HepG2 (cell line): ENCODE measurements at regions not wholly inside any gene's neighbourhood (a gene's known extent, or its start where the extent isn't known, plus 50 kb on each side); places are given as distances from the start of the nearest gene placed in this dataset.

Experiments used
- ATAC-seq: fragments of 200-7000 bp; cut with Tn5 transposase; 3 replicates; pipeline ENCODE4 v1.9.1; 2020; ENCODE audit warnings: mild to moderate bottlenecking, moderate library complexity
- BruUV-seq: library from RNA; stranded (reverse); fragments of 400-500 nt; replicated peaks from 2 replicates; lab custom pipeline; 2021; lab: Mats Ljungman, UMichigan
- CTCF ChIA-PET: fragments of 300-600 bp; formaldehyde crosslinking; extraction: SDS; loops from one replicate; lab custom pipeline; 2021; ENCODE audit warnings: low total read pairs, inconsistent platforms, low intra/inter-chr PET ratio; lab: Yijun Ruan, JAX
- POLR2A ChIA-PET: fragments of 350-600 bp; sonication (Branson Sonifier 250); formaldehyde crosslinking; loops from one replicate; lab custom pipeline; 2020; ENCODE audit warnings: antibody characterized with exemption, inconsistent platforms; lab: Yijun Ruan, JAX
- DNase-seq: peaks from one replicate; pipeline ENCODE4 v3.0.0-alpha.2; 2015; ENCODE audit warnings: low spot score
- FAIRE-seq: peaks from 3 replicates; lab custom pipeline; 2011; peaks lifted over from hg19 to GRCh38; lab: Jason Lieb, UNC
- H2AFZ ChIP-seq: one replicate; pipeline ENCODE4 v1.6.1; 2011; ENCODE audit warnings: low read length, inconsistent platforms
- H3K27ac ChIP-seq: fragments of 300-600 bp; 3 replicates; pipeline ENCODE4 v1.8.0; 2011; ENCODE audit warnings: mixed run types, mild to moderate bottlenecking, mixed read lengths, low read length, inconsistent platforms; ENCODE audit not compliant: insufficient read depth; ENCODE audit errors: extremely low read length
- H3K27me3 ChIP-seq, 2 experiments: fragments of 200-600 bp in 1 of 2; 2 replicates in 1 of 2; 3 replicates in 1 of 2; pipeline versions ENCODE4 v1.6.0 to v1.8.0; 2011; ENCODE audit warnings: low read length in 2 of 2, mild to moderate bottlenecking in 2 of 2, moderate library complexity in 2 of 2, inconsistent platforms in 1 of 2; ENCODE audit not compliant: insufficient read depth in 2 of 2, control insufficient read depth in 1 of 2
- H3K36me3 ChIP-seq, 2 experiments: fragments of 200-600 bp in 1 of 2; replicated peaks in 1 of 2; 2 replicates in 1 of 2; 3 replicates in 1 of 2; pipeline versions ENCODE4 v1.5.1 to v1.8.0; 2011; ENCODE audit warnings: low read length in 2 of 2, inconsistent platforms in 1 of 2; ENCODE audit not compliant: insufficient read depth in 2 of 2, control insufficient read depth in 1 of 2
- H3K4me1 ChIP-seq: 2 replicates; pipeline ENCODE4 v1.5.1; 2012; ENCODE audit warnings: low read length, inconsistent platforms; ENCODE audit not compliant: insufficient read depth
- H3K4me2 ChIP-seq: 2 replicates; pipeline ENCODE4 v1.6.0; 2011; ENCODE audit warnings: low read depth, low read length, inconsistent platforms
- H3K4me3 ChIP-seq, 3 experiments: fragments of 200-600 bp in 1 of 3; sonication (generic), shearing (Covaris generic) in 1 of 3; replicated peaks in 1 of 3; 2 replicates each; pipeline ENCODE4 v1.5.1; 2011 to 2016; ENCODE audit warnings: low read length in 3 of 3, inconsistent platforms in 2 of 3, low read depth in 2 of 3, mild to moderate bottlenecking in 2 of 3, control low read depth in 1 of 3, mixed read lengths in 1 of 3; ENCODE audit not compliant: insufficient read depth in 1 of 3
- H3K79me2 ChIP-seq: one replicate; pipeline ENCODE4 v1.6.1; 2011; ENCODE audit warnings: low read length, inconsistent platforms; ENCODE audit not compliant: insufficient read depth
- H3K9ac ChIP-seq: 2 replicates; pipeline ENCODE4 v1.6.0; 2011; ENCODE audit warnings: mild to moderate bottlenecking, low read depth, low read length, inconsistent platforms; ENCODE audit not compliant: insufficient read depth
- H3K9me3 ChIP-seq: 2 replicates; pipeline ENCODE4 v1.5.1; 2012; ENCODE audit warnings: mild to moderate bottlenecking, low read length
- H4K20me1 ChIP-seq: 2 replicates; pipeline ENCODE4 v1.6.0; 2011; ENCODE audit warnings: inconsistent platforms, mild to moderate bottlenecking, low read length, moderate library complexity; ENCODE audit not compliant: insufficient read depth
- ELF1 ChIP-seq: sonication (generic); formaldehyde crosslinking; IDR thresholded peaks from 2 replicates; pipeline ENCODE4 v1.4.0; 2020; ENCODE audit warnings: missing genetic modification reagents
- HOXA7 ChIP-seq: sonication (generic); formaldehyde crosslinking; IDR thresholded peaks from 2 replicates; pipeline ENCODE4 v1.8.1; 2022; ENCODE audit warnings: mild to moderate bottlenecking, missing genetic modification reagents, moderate library complexity
- MYNN ChIP-seq: sonication (generic); formaldehyde crosslinking; IDR thresholded peaks from 2 replicates; pipeline ENCODE4 v1.4.0; 2020; ENCODE audit warnings: mild to moderate bottlenecking, low read depth, missing genetic modification reagents
- TCF12 ChIP-seq, 2 experiments: fragments of 450-650 bp in 1 of 2; sonication (generic) in 1 of 2; formaldehyde crosslinking in 1 of 2; IDR thresholded peaks; 2 replicates each; pipeline versions ENCODE4 v1.6.1 to v1.8.0; 2017 to 2022; ENCODE audit warnings: antibody characterized with exemption in 1 of 2, mild to moderate bottlenecking in 1 of 2, missing genetic modification reagents in 1 of 2, moderate library complexity in 1 of 2
- THYN1 ChIP-seq: sonication (generic); formaldehyde crosslinking; IDR thresholded peaks from 2 replicates; pipeline ENCODE4 v1.8.1; 2023; ENCODE audit warnings: low read depth, mild to moderate bottlenecking, moderate library complexity, missing genetic modification reagents, borderline replicate concordance
- YEATS2 ChIP-seq: sonication (generic); formaldehyde crosslinking; IDR thresholded peaks from 2 replicates; pipeline ENCODE4 v1.4.0; 2020; ENCODE audit warnings: missing genetic modification reagents, borderline replicate concordance
- ZMYM4 ChIP-seq: sonication (generic); formaldehyde crosslinking; IDR thresholded peaks from 2 replicates; pipeline ENCODE4 v1.8.1; 2023; ENCODE audit warnings: mild to moderate bottlenecking, missing genetic modification reagents
- ZNF224 ChIP-seq: sonication (generic); formaldehyde crosslinking; IDR thresholded peaks from 2 replicates; pipeline ENCODE4 v1.5.0; 2020; ENCODE audit warnings: mild to moderate bottlenecking, missing genetic modification reagents
- ZNF816 ChIP-seq: sonication (generic); formaldehyde crosslinking; IDR thresholded peaks from 2 replicates; pipeline ENCODE4 v1.8.0; 2022; ENCODE audit warnings: missing genetic modification reagents, mild to moderate bottlenecking, borderline replicate concordance
- WGBS: methylation state at CpG from one replicate; pipeline ENCODE4 v1.1.6; 2017; ENCODE audit warnings: low lambda C conversion rate; 5-methylcytosine and 5-hydroxymethylcytosine counted together
- in situ Hi-C: cut with HindIII; loops from 2 replicates; pipeline ENCODE4 v1.10.0; 2017; ENCODE audit warnings: low pct_unique_long_range_greater_than_20kb; ENCODE audit not compliant: extremely low pct_ligation_motif_present
- intact Hi-C: fragments of 100-400 bp; cut with micrococcal nuclease; formaldehyde crosslinking; loops from one replicate; pipeline ENCODE4 v1.10.0; 2022; ENCODE audit not compliant: unreplicated experiment
- TF ChIP-seq, protein P1 (sequence below): sonication (generic); formaldehyde crosslinking; IDR thresholded peaks from 2 replicates; pipeline ENCODE4 v1.5.0; 2020; ENCODE audit warnings: missing genetic modification reagents, mild to moderate bottlenecking, borderline replicate concordance

DNA sequence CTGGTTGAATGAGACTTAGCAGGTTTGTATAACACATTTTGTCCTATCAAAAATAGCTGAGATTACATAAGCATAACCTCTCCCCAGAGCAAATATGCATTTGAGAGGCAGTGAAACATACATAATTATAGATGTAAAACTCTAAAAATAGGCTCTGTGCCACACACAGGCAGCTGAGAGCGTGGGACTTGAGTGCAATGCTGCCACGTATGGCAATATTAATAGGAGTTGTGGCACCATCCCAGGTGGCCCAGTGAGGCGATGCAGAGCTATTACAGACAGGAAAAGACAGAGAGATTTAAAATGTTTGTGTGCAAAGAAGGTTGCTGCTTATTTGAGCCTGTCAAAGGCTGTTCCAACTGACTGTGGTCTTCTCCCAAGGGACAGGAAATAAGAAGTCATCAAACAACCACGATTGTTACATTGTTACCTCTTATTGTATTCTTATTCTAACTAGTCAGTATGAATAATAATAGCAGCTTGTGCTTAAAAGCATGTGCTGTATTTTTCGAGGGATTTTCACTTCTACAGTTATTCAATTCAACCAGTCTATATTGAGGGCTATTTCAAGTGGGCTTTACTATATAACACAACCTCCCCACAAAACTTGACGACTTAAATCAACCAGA, 116.5 kb downstream of the SALL1 start:
- no peak for DNase-seq
- Histone ChIP-seq H3K9ac (no peak overlapping the region), H3K27me3 (no peaks in the 10 kb centered on the region), H3K4me2 (no peak overlapping the region), H2AFZ (no peak overlapping the region), H4K20me1 (no peaks in the 10 kb centered on the region), H3K79me2 (no peaks in the 10 kb centered on the region), H3K27ac (no peak overlapping the region), H3K4me1 (no peaks in the 10 kb centered on the region), H3K36me3 (no peaks in the 10 kb centered on the region), H3K9me3 (no peaks in the 10 kb centered on the region), H3K4me3 (no peak overlapping the region)
- TF ChIP-seq THYN1, result no peak
- no peak for TF ChIP-seq ELF1
- no peak for TF ChIP-seq ZMYM4
- TF ChIP-seq, protein P1, sequence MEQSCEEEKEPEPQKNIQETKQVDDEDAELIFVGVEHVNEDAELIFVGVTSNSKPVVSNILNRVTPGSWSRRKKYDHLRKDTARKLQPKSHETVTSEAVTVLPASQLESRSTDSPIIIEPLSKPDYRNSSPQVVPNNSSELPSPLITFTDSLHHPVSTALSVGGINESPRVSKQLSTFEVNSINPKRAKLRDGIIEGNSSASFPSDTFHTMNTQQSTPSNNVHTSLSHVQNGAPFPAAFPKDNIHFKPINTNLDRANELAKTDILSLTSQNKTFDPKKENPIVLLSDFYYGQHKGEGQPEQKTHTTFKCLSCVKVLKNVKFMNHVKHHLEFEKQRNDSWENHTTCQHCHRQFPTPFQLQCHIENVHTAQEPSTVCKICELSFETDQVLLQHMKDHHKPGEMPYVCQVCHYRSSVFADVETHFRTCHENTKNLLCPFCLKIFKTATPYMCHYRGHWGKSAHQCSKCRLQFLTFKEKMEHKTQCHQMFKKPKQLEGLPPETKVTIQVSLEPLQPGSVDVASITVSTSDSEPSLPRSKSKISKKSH (CRISPR knock-in tag), result no peak
- no peak for TF ChIP-seq YEATS2
- no peak for TF ChIP-seq TCF12 (IDR thresholded peaks at IDR 0.05)
- TF ChIP-seq TCF12 (CRISPR knock-in tag; IDR thresholded peaks at IDR 0.05), result no peak
- no peak for TF ChIP-seq HOXA7 (CRISPR knock-in tag)
- TF ChIP-seq ZNF816 (CRISPR knock-in tag), result no peak
- no peak for TF ChIP-seq MYNN (CRISPR knock-in tag)
- TF ChIP-seq ZNF224 (CRISPR knock-in tag), result no peak
- POLR2A ChIA-PET, result no interaction called here
- FAIRE-seq, result peak; percentile 28
- in situ Hi-C loops, result no loop called here
- ATAC-seq, result no peak
- intact Hi-C loops, result no loop called here
- 86% methylated on average over 6 of the region's 6 CpGs for WGBS
- BruUV-seq, result no TSS peak
- CTCF ChIA-PET, result no interaction called here
